ENCODE measurements at regions not wholly inside any gene's neighbourhood (a gene's known extent, or its start where the extent isn't known, plus 50 kb on each side); places are given as distances from the start of the nearest gene placed in this dataset.

DNA sequence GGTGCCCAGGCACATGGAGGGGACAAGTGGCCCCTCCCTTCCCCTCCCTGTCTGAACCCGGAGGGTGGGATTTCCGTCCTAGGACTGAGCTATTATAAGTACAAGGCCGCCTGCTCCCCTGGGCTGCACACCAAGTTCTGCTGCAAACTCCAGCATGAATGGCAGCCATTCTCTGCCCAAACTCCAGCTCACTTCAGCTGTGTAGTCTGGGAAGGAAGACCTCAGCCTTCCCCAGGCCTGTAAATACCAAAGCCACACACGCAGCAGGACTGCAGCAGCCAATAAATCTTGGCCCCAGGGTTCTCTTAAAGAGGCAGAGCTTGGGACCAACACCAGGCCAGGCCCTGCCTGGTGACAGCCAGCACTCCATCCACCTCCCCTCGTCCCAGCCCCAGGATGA is 291.3 kb upstream of the ZMIZ1 start:
- no peak for TF ChIP-seq POLR2A (IDR thresholded peaks at IDR 0.05)
- TF ChIP-seq, protein P1, sequence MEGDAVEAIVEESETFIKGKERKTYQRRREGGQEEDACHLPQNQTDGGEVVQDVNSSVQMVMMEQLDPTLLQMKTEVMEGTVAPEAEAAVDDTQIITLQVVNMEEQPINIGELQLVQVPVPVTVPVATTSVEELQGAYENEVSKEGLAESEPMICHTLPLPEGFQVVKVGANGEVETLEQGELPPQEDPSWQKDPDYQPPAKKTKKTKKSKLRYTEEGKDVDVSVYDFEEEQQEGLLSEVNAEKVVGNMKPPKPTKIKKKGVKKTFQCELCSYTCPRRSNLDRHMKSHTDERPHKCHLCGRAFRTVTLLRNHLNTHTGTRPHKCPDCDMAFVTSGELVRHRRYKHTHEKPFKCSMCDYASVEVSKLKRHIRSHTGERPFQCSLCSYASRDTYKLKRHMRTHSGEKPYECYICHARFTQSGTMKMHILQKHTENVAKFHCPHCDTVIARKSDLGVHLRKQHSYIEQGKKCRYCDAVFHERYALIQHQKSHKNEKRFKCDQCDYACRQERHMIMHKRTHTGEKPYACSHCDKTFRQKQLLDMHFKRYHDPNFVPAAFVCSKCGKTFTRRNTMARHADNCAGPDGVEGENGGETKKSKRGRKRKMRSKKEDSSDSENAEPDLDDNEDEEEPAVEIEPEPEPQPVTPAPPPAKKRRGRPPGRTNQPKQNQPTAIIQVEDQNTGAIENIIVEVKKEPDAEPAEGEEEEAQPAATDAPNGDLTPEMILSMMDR (IDR thresholded peaks at IDR 0.05) = no peak

Data from right lobe of liver (tissue), 4 donors.